HG03520 (cell line): ENCODE measurements at regions not wholly inside any gene's neighbourhood (a gene's known extent, or its start where the extent isn't known, plus 50 kb on each side); places are given as distances from the start of the nearest gene placed in this dataset.

Experiments used
- ATAC-seq: cut with Tn5 transposase; IDR thresholded peaks from one replicate; pipeline ENCODE4 v1.9.1; 2021; ENCODE audit warnings: mild to moderate bottlenecking, moderate library complexity; ENCODE audit not compliant: unreplicated experiment

DNA sequence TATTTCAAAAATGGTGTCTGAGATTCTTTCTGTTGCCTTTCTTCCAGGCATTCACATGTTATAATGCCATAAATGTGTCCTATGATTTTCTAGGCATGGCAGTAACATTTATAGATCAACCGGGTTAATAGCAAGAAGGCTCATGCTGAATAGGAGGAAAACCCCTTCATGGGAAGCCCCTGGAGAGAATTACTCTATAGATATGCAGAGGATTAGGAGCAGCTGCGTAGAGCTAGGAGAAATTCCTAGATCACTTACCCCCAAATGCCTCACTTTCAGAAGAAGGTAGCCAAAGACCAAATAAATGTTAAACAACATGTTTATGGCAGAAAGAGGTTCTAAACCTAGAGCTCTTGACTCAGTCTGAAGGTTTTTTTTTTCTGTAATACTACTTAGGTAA, 153.4 kb upstream of the CTNNA2 start:
- no peak for ATAC-seq

DNA sequence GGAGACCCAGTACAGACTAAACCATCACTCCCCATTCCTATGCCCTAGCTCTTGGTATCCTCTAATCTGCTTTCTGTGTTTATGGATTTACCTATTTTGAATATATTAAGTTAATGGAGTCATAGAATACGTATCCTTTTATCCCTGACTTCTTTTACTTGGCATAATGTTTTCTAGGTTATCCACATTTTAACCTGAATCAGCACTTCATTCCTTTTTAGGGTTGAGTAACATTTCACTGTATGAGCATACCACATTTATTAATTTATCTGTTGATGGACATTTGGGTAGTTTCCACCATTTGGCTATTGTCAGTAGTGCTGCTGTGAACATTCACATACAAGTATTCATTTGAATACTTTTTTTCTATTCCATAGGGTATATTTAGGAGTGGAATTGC, 157.3 kb upstream of the CTNNA2 start:
- ATAC-seq = no peak

DNA sequence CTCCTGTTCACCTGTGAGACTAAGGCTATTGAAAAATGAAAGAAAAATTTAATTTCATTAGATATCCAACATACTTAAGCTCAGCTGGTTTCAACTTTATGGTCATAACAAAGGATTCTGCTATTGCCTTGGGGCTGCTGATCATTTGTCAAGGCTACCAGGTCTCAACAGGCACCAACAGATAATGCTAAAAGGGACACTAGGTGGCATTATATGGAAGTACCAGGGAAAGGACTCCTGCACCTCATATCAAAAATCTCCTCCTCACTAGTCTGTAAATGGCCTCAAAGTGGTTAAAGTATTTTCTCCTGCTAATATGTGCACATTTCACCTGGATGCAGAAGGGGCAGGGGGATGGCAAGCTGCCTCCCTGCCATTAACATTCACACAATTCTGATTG, 167.9 kb upstream of the REG3A start:
- no peak for ATAC-seq

DNA sequence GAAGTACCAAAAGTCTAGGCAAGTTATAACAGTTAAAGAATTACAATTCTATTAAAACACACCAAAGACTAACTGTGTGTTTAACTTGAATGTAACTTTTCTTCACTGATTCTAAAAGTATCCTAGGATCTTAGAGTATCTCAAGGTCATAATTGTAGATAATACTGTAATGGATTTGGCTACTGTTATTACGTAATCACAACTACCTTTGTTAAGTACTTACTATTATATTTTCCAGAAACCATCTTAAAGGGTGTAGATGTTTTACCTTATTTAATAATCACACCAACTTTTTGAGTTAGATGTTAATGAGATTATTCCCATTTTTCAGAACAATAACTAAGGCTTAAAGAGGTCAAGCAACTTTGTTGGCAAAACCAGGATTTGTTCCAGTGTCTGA, 161.3 kb upstream of the REG3A start:
- no peak for ATAC-seq

DNA sequence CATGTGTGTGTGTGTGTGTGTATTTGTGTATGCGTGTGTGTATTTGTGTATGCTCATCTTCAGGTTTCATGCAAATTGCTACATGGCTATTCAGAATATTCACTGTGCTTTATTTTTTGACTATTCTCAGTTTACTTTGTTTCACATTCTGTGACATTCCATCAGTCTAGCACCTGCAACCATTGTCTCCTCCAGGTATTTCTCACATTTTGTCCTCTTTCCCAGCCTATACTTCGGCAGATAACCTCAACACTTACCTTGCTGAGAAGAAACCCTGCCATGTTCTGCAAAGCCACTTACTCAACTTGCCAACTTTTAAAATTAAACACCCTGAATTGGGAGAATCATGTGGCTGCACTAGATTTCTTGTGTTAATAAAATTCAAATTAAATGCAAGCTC, 135.4 kb upstream of the REG3A start:
- no peak for ATAC-seq

DNA sequence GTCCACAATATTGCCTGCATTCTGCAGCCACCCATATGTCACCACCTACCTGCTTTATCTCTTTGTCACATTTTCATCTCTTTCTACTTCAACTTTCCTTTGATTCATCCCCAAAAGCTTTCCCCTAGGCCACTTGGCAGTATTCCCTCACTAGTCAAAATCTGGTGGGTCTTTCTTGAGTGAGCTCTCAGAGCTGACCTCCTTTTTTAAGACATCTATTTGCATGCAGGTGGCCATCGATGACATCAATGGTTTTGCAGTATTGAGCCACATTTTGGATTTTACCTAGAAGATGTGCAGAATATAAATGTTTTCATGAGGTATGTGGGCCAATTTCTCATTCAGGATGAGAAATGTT, 133.4 kb upstream of the REG3A start:
- no peak for ATAC-seq

DNA sequence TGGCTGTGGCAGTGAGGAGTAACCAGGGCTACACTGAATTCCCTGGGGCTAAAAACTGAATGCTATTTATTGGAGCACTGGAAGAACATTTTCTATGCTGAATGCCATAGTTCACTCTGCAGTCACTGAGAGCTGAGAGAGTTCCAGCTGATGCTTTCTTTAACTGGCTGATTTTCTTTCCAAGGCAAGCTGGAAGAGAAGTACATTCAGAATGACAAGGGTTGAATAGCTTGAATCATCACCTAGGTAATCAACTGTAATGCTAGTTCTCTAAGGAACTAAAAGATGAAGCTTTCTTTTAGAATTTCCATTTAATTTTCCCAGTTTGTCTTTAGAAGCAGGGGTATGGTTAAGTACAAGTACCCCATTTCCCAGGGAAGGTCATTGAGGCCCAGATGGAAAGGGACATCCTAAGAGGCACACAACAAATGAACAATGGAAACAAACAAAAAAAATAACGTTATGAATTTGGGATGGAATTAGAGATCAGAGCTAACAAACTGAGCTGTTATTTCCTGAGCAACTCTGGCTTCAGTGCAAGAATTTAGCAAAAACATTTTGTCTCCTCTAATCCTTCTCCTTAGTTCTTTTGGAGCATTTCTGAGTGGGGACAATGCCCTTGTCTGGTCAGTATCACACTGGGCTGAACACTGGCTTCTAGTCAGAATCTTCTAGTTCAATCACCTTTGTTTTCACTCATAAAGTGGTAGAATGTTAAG, 132.8 kb upstream of the REG3A start:
- ATAC-seq = no peak

DNA sequence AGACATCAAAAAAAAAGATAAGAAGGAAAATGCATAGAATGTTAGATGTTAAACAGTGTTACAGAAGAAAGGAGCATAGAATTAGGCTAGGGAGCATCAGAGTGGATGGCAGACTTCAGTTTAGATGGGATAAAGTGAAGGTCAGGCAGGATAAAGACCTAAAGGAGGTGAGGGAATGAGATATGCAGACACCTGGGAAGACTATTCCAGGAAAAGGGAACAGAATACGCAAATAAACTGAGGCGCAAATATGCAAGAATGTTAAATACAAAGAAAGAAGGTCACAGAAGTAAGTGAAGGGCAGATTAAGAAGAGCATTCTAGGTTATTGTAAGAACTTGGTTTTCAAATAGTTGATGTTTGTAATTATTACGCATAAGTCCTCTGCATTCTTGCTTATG, 116.3 kb upstream of the REG3A start:
- ATAC-seq = no peak

DNA sequence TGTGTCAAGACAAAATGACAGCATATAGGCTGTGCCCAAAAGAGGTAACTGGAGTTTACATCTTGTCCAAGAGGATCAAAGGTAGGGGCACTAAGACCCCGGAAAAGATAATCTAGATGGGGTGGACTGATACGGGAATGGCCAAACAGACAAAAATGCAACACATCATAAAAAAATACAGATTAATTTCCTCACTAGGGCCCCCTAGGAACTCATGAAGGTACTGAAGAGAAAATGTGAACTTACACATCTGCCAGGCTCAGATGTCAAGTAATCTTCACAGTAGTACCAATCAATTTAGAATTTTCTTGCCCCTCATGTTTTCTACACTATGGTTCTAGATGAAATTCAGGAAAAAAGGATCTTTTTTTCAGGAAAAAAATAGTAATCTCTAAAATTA, 115.6 kb upstream of the REG3A start:
- ATAC-seq = no peak

DNA sequence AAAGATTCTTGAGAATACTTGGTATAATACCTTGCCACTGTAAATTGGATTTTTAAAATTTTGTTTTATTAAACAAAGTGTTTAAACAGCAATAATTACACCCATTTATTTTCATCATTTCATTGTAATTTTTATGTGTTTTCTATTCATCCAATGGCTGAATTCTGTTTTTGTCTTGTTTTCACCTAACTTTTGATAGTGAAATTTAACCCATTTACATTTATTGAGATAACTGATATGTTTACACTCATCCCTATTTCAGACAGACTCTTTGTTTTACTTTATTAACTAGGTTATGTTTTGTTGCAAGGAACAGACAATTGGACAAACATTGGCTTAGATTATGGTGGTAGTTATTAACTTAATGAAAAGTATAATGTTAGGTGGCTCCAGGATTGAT, 113.1 kb upstream of the REG3A start:
- ATAC-seq = no peak

DNA sequence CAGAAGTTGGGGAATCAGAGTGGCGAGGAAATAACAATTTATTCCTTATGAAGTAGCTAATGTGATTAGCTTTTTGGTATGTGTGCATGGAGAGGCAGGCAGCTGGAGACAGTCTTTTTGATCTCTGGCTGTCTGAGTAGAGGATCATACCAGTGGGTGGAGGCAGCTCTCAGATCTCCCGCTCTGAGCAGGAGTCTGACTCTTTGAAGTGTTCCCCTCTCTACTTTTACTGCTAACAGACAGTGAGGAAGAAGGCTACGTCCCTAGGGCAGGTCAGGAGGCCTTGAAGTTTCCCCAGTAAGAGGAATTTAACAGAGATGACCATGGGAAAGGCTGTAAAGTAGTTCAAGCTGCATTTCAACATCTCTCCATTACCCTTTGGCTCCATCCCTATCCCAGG, 111.9 kb upstream of the REG3A start:
- ATAC-seq = no peak

DNA sequence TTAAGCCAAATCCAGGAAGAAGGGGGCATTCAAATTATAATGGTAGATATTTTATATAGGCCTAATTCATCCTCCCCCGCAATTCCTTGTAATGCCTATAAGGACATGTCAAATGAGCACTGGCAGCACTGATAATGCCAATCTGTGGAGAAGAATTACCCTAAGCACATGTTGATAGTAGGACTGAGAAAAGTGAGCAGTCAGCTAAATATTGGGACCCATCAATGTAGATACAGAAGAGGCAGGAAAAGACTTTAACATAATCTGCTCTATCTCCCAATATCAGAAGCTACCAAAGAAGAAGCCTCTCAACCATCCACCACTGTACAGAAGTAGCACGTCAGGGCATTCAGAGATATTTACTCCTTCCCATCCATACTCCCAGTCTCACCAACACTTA, 101.3 kb upstream of the REG3A start:
- no peak for ATAC-seq

DNA sequence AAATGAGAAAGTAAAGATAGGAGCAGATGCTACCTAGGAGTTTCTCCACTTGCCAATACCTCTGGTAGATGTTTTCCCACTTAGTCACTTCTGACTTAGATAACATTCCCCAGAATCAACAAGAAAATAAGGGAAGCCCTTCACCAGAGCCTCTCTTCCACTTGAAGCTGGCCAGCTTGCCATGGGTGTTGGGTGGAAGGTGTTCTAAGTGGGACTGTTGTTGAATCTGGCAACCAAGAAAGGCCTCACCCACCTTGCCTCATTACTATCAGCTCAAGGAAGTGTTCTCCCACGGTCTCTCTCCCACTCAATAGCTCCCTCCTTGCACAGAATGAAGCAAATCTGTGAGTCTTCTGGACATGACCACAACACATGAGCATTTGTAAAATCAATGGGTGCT, 100.4 kb upstream of the REG3A start:
- ATAC-seq = no peak

DNA sequence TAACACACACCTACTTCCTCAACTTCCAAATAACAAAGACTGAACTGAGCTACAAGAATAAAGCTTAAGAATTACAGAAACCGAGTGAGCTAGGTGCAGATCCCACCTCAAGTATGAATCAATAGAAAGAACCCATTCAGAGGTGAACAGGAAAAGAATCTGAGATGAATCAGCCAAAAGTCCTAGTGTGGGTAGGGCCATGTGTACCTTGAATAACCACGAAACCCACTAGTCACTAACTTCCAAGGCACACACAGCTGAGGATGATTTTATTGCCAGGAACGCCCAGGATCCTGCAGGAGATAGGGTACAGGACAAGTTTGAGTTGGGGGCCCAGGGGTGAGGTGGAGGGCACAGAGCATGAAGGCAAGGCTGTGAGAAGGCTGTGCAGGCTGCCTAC, 99.7 kb upstream of the REG3A start:
- no peak for ATAC-seq

DNA sequence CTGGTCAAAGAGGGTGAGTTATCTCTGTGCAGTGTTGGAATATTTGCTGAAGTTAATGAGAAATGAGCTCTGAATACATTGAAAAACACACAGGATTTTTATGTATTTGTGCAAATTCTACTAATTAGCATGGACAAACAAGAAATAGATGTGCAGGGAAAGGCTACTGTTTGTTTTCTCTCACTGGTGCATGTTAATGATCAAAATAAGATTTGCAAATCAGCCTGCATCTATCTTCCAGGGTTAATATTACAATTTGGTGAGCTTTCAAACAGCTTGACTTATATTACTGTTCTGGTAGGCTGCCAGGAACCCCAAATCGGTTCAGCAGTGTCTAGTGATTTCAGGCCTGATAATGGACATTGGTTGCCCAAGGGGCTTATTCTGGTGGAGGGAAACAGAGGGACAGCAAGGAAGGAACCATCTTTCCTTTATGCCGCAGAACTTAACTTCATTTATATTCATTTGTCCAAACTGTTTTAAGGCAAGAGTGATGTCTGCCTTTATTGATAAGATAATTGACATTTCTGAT, 93.8 kb upstream of the REG3A start:
- ATAC-seq = no peak

DNA sequence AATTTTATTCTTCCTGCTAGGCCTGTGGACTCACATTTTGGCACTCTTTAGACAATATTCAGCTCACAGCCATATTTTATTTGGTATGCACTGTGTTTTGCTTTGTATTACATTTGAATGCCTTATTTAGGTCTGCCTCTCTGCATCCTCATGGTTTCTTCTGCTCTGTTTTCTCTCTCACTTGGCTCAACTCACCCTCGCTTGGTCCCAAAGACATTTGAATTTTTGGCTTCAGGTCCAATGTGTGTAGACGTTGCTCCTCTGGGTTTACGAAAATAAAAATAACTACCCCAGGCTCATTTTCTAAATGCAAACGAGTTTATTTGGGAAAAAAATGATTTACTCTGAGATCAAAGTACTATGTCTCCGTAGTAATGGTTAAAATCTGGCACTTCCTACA, 91.1 kb upstream of the REG3A start:
- ATAC-seq = no peak

DNA sequence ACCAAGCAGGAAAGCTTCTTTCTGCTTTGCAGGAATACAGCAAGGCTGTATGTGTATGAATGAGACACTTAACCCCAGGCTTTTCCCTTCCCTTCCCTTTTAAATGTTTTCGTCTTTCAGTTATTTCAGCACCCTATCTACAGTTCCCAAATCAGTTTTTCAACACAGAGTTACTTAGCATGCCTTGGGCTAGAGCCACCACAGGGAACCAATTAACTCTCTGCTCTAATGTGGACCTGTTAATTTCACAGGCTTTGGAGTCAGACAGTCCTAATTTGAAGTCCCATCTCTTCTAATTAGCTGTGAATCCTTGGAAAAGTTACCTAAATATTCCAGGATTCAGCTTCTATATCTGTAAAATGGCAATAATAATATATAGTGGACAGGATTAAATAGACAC, 89.2 kb upstream of the REG3A start:
- no peak for ATAC-seq

DNA sequence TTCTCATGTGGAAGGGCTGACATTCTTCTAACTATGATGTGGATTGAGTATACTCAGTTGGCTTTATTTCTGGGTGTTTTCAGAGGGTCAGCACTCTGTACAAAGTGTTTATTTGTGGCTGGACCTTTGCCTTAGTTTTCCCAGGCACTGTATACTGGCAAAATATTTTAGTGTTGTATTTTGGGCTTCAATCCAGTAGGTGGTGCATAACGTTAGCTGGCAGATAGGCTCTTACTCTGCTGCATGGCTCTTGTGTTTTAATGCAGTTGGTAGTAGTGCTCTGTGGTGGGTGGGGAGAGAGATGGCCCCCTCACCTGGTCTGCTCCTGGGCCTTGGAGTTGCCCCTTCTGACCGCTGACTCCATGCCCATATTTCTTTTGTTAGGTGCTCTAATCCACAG, 75.6 kb upstream of the REG3A start:
- no peak for ATAC-seq

DNA sequence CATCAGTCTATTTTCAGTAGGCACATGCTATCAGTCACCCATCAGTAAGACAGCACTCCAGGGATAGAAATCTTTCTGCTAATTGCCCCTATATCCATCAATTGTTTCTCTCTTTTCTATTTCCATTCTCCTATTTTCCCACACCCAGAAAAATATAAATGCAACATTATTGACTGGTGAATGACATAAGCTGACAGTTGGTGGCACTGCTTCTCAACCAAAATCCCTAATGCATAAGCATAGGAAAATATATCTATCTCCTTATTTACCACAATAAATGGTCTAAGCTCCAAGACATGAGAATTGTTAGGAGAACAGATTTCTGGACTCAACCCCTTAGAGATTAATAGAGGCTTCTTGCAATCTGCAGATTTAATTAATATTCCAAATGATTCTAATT, 64.0 kb upstream of the REG3A start:
- ATAC-seq = no peak

DNA sequence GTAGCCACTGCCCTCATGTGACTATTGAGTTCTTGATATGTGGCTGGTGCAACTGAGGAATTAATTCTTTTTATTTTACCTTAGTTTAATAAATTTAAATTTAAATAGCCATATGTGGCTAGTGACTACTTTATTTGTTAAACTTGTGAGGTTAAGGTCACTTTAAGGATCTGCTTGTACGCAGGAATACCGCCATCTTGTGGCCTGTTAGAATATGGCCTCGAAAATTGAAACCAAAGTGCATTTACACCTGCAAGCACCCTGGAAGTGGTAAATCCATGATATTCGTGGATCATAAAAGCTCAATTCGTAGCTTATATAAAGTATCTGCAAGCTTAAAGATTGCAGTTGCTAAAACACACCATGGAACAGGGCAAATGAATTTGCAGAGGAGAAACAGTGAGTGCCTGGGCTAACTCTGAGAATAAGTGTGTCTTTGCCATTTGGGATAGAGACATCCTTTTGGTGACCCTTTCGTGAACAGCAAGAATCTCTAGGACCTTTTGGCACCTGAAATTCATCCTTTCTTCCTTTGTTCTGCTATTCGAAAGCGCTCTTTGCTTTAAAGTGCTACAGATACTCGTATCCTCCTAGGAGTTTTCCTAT, 59.9 kb upstream of the REG3A start:
- ATAC-seq = peak; percentile 78

DNA sequence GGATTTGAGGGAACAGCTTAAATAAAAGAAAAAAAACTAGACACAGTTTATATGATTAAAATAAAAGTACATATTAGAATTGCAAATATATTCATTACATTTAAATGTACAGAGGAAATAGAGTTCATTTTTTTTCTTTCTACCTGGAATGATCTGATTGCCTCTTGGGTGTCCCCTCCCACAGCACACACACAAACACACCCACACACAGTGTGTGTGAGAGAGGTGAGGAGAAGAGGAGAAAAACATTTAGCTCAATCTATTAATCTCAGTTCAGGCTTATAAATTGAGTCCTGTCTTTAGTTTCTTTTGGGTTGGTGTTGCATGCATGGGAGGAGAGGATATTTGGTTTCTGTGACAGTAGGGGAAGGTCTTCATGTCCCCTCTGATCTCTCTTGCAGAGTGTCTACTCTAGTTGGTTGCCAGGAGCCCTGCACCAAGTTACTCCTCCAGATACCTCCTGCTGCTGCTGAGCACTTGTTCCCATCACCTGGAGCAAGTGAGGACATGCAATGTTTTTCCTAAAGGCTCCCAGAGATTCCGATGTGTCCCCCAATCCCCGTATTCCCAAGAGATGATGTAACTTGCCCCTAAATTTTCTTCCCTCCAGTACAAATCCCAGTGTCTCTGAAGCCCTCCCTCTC, 50.8 kb upstream of the REG3A start:
- no peak for ATAC-seq
